GM12878 (cell line): ENCODE measurements at regions not wholly inside any gene's neighbourhood (a gene's known extent, or its start where the extent isn't known, plus 50 kb on each side); places are given as distances from the start of the nearest gene placed in this dataset.

Experiments
- BCL11A ChIP-seq: IDR thresholded peaks from 2 replicates; pipeline ENCODE4 v1.6.1; 2011; ENCODE audit warnings: low read depth, low read length
- CREB1 ChIP-seq: IDR thresholded peaks from 2 replicates; pipeline ENCODE4 v1.6.1; 2012; ENCODE audit warnings: low read depth, mild to moderate bottlenecking, inconsistent platforms
- CTCF ChIP-seq, 3 experiments: IDR thresholded peaks in 2 of 3; conservative IDR thresholded peaks in 1 of 3; 2 replicates each; pipeline ENCODE4 v1.5.1; 2011; ENCODE audit warnings: low read depth in 3 of 3, low read length in 3 of 3, mild to moderate bottlenecking in 3 of 3, control low read depth in 2 of 3, moderate library complexity in 2 of 3, inconsistent platforms in 1 of 3, mixed read lengths in 1 of 3; ENCODE audit not compliant: control insufficient read depth in 2 of 3, insufficient read depth in 1 of 3; ENCODE audit errors: extremely low read depth in 1 of 3
- FOXK2 ChIP-seq: fragments of 450-650 bp; IDR thresholded peaks from 2 replicates; pipeline ENCODE4 v1.6.1; 2017; ENCODE audit warnings: mild to moderate bottlenecking, moderate library complexity
- POLR2AphosphoS5 ChIP-seq: IDR thresholded peaks from 2 replicates; pipeline ENCODE4 v1.6.1; 2011; ENCODE audit warnings: mild to moderate bottlenecking, low read length, inconsistent platforms
- YY1 ChIP-seq: IDR thresholded peaks from 2 replicates; pipeline ENCODE4 v1.6.1; 2011; ENCODE audit warnings: low read depth, mild to moderate bottlenecking, low read length

- TF ChIP-seq BCL11A = no peak
- TF ChIP-seq CTCF (IDR thresholded peaks at IDR 0.05 in 2 of 3, conservative IDR thresholded peaks at IDR 0.05 in 1 of 3; ENCODE audit: control insufficient read depth in 2 of 3, extremely low read depth in 1 of 3, insufficient read depth in 1 of 3, low read depth in 3 of 3, low read length in 3 of 3) = no peak
- no peak for TF ChIP-seq POLR2AphosphoS5
- no peak for TF ChIP-seq FOXK2
- no peak for TF ChIP-seq YY1
- TF ChIP-seq CREB1 = no peak
Measured at GRCh38 chr10:128567551-128567950, 441.3 kb upstream of the MKI67 start.
